Gastrocnemius medialis (tissue), 4 donors: ENCODE measurements at regions not wholly inside any gene's neighbourhood (a gene's known extent, or its start where the extent isn't known, plus 50 kb on each side); places are given as distances from the start of the nearest gene placed in this dataset.

Experiments used
- ATAC-seq, 2 donors: fragments of 150-250 bp; one replicate each; pipeline ENCODE4 v1.9.1; 2016
- DNase-seq, 2 donors: peaks; one replicate each; pipeline ENCODE4 v3.0.0-alpha.2; 2019
- H3K27ac ChIP-seq, 4 donors: fragments of 200-600 bp; sonication (generic); 1 replicate in 1 of 4; 2 replicates in 3 of 4; pipeline ENCODE4 v1.5.1; 2016 to 2018; ENCODE audit warnings: mild to moderate bottlenecking in 2 of 4, moderate library complexity in 1 of 4
- H3K27me3 ChIP-seq, 3 donors: fragments of 200-600 bp; sonication (generic) in 2 of 3; 1 replicate in 1 of 3; 2 replicates in 2 of 3; pipeline versions ENCODE4 v1.5.1 to v1.6.0; 2016 to 2019; ENCODE audit warnings: mild to moderate bottlenecking in 1 of 3, moderate library complexity in 1 of 3
- H3K36me3 ChIP-seq, 2 donors: fragments of 200-600 bp; sonication (generic) in 1 of 2; one replicate each; pipeline ENCODE4 v1.5.1; 2017 to 2018
- H3K4me1 ChIP-seq, 2 donors: fragments of 200-600 bp; sonication (generic) in 1 of 2; one replicate each; pipeline ENCODE4 v1.5.1; 2016 to 2017; ENCODE audit warnings: mild to moderate bottlenecking in 2 of 2
- H3K4me3 ChIP-seq, 4 donors: fragments of 200-600 bp; sonication (generic) in 3 of 4; 1 replicate in 1 of 4; 2 replicates in 3 of 4; pipeline ENCODE4 v1.5.1; 2016 to 2019; ENCODE audit warnings: mild to moderate bottlenecking in 2 of 4
- H3K9me3 ChIP-seq, 3 donors: fragments of 200-600 bp; sonication (generic) in 2 of 3; 1 replicate in 1 of 3; 2 replicates in 2 of 3; pipeline ENCODE4 v1.5.1; 2016 to 2019
- POLR2A ChIP-seq, 2 donors: fragments of 450-650 bp; IDR thresholded peaks; one replicate each; pipeline ENCODE4 v1.6.1; 2017; ENCODE audit warnings: antibody characterized with exemption in 2 of 2, mild to moderate bottlenecking in 2 of 2, moderate library complexity in 2 of 2
- in situ Hi-C, 4 donors: fragments of 200-750 bp; cut with MboI; loops; one replicate each; pipeline versions ENCODE4 v1.15.0 to v1.8.0; 2017; ENCODE audit warnings: low sequenced_read_pairs in 4 of 4
- intact Hi-C: fragments of 100-400 bp; cut with DNase I; formaldehyde crosslinking; loops from one replicate; pipeline ENCODE4 v1.15.1; 2023; ENCODE audit warnings: low total_unique reads
- TF ChIP-seq, protein P1 (sequence below), 5 experiments: fragments of 450-650 bp in 3 of 5; fragments of 200-600 bp in 2 of 5; sonication (generic) in 2 of 5; IDR thresholded peaks in 4 of 5; conservative IDR thresholded peaks in 1 of 5; 1 replicate in 4 of 5; 2 replicates in 1 of 5; pipeline ENCODE4 v1.5.1; 2016 to 2019; ENCODE audit warnings: antibody characterized with exemption in 5 of 5, mild to moderate bottlenecking in 3 of 5, moderate library complexity in 3 of 5

DNA sequence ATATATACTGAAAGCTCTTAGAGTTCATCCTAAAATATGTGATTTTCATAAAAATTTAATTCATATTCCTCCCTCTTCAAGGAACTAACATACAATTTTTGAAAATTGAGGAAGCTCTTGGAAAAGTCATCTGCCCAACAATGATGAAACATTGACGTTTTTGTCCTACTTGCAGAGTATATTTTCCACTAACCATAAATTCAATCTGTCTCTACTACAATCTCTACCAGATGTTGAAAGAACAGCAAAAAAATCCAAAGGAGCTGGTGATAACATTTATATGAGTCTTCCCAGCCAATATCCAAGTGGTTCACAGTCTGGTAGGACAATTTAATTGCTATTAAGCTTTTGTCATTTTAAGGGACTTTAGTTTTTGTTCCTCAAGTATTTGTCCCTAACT is 81.1 kb upstream of the NR3C1 start:
- no peaks in the 10 kb centered on the region for H3K9me3 ChIP-seq
- peaks cover 8 to 10% of the 10 kb centered on the region in 2 donors for H3K4me1 ChIP-seq
- ATAC-seq (no peak), DNase-seq (no peak)
- no peaks in the 10 kb centered on the region for H3K27me3 ChIP-seq
- intact Hi-C loops (no loop called here), in situ Hi-C loops (no loop called here)
- H3K27ac ChIP-seq: no peak overlapping the region
- H3K36me3 ChIP-seq: no peaks in the 10 kb centered on the region
- TF ChIP-seq POLR2A (IDR thresholded peaks at IDR 0.05): no peak
- TF ChIP-seq, protein P1, sequence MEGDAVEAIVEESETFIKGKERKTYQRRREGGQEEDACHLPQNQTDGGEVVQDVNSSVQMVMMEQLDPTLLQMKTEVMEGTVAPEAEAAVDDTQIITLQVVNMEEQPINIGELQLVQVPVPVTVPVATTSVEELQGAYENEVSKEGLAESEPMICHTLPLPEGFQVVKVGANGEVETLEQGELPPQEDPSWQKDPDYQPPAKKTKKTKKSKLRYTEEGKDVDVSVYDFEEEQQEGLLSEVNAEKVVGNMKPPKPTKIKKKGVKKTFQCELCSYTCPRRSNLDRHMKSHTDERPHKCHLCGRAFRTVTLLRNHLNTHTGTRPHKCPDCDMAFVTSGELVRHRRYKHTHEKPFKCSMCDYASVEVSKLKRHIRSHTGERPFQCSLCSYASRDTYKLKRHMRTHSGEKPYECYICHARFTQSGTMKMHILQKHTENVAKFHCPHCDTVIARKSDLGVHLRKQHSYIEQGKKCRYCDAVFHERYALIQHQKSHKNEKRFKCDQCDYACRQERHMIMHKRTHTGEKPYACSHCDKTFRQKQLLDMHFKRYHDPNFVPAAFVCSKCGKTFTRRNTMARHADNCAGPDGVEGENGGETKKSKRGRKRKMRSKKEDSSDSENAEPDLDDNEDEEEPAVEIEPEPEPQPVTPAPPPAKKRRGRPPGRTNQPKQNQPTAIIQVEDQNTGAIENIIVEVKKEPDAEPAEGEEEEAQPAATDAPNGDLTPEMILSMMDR (IDR thresholded peaks at IDR 0.05 in 4 of 5, conservative IDR thresholded peaks at IDR 0.05 in 1 of 5): no peak
- H3K4me3 ChIP-seq: no peak overlapping the region

DNA sequence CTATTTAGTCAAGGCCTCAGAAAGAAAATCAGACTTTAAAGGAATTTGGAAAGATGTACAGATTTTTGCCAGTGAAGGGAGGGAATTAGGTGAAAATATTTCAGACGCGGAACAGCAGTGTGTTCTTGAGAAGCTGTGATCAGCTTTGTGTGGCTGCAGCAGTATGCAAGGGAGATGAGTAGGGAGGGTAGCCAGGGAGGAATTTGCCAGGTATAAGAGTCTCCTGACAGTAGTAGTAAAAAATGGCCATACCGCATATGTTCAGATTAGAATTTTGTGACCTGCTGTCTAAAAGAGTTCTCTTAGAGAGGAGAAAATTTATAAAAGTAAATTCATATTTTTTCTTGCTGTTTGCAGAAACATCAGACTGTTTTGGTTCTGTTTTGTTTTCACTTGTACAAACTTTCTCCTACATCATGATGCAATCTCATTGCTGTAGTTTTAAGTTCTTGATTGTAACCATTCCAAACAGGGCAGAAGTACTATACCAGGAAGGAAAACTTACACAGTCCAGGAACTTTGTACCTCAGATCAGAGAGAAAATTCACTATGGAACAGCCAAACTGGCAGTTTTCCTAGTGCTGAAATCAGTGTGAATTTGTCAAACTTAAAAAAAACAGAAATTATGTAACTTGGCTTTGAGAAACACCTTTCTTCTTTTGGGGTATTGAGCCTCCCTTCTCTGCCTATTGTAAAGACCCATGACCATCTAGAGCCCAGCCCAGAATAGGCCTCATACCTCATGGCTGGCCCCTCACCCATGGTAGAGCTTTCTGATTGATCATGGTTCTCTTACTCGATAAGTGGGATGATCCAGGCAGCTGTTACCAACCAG is 78.4 kb upstream of the NR3C1 start:
- H3K36me3 ChIP-seq: no peaks in the 10 kb centered on the region
- ATAC-seq: no peak
- H3K9me3 ChIP-seq: no peaks in the 10 kb centered on the region
- DNase-seq: no peak
- H3K27ac ChIP-seq: no peak overlapping the region
- no peak for TF ChIP-seq POLR2A (IDR thresholded peaks at IDR 0.05)
- TF ChIP-seq, protein P1 (IDR thresholded peaks at IDR 0.05 in 4 of 5, conservative IDR thresholded peaks at IDR 0.05 in 1 of 5): no peak
- peaks cover 0 to 3% of the 10 kb centered on the region in 2 donors for H3K4me1 ChIP-seq
- H3K4me3 ChIP-seq: no peak overlapping the region
- intact Hi-C loops: no loop called here
- in situ Hi-C loops: no loop called here
- no peaks in the 10 kb centered on the region for H3K27me3 ChIP-seq

DNA sequence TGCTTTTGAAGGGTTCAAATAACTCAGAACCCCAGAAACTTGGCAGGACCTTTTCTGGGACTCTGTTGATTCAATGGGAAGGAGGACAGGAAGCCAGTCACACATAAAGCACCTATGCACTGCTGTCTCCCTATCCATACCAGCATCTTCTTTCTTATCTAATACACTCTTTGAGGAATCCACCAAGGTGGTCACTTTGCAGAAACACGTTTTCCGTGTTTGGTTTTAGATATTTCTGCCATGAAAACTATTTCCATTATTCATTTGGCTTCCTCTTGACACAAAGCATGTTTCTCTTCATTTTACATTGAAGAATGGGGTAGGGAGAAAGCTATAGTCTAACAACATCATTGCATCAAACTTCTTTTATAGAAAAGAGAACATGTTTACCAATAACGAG is 76.5 kb upstream of the NR3C1 start:
- in situ Hi-C loops (no loop called here), intact Hi-C loops (no loop called here)
- ATAC-seq (no peak), DNase-seq (no peak)
- Histone ChIP-seq H3K9me3 (no peaks in the 10 kb centered on the region), H3K4me1 (peaks cover 0 to 3% of the 10 kb centered on the region in 2 donors), H3K36me3 (no peaks in the 10 kb centered on the region), H3K4me3 (no peak overlapping the region), H3K27me3 (no peaks in the 10 kb centered on the region), H3K27ac (no peak overlapping the region)
- no peak for TF ChIP-seq POLR2A (IDR thresholded peaks at IDR 0.05)
- TF ChIP-seq, protein P1 (IDR thresholded peaks at IDR 0.05 in 4 of 5, conservative IDR thresholded peaks at IDR 0.05 in 1 of 5): no peak

DNA sequence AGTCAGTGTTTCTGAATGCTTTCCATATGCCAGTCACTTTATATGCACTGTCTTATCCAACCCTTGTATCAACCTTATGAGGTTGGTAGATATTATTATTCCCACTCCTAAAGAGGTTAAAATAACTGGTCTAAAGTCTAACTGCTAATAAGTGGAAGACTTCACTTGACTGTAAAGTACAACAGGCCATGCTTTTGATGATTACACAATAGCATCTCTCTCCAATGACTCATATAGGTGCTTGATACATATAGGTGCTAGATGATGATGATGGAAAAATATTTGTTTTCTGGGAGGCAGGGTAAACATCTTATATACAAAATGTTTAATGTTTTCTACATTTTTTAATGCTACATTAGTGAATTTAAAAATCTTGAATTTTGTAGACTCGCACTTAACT is 75.9 kb upstream of the NR3C1 start:
- ATAC-seq (no peak), DNase-seq (no peak)
- Histone ChIP-seq H3K9me3 (no peaks in the 10 kb centered on the region), H3K27me3 (no peaks in the 10 kb centered on the region), H3K27ac (no peak overlapping the region), H3K36me3 (no peaks in the 10 kb centered on the region), H3K4me1 (peaks cover 0 to 3% of the 10 kb centered on the region in 2 donors), H3K4me3 (no peak overlapping the region)
- intact Hi-C loops (no loop called here), in situ Hi-C loops (no loop called here)
- TF ChIP-seq, protein P1 (IDR thresholded peaks at IDR 0.05 in 4 of 5, conservative IDR thresholded peaks at IDR 0.05 in 1 of 5): no peak
- no peak for TF ChIP-seq POLR2A (IDR thresholded peaks at IDR 0.05)
